ENCODE measurements at regions not wholly inside any gene's neighbourhood (a gene's known extent, or its start where the extent isn't known, plus 50 kb on each side); places are given as distances from the start of the nearest gene placed in this dataset.
"Not testable (repeated sequence)": the region's sequence is repeated elsewhere in the genome, so short reads cannot be mapped to it uniquely, and the experiment has no call there.

GRCh38 chr4:53877096-53877495, 187.3 kb downstream of the CHIC2 start:
- not testable (repeated sequence) for DNase-seq (ENCODE audit: low spot score)

GRCh38 chr4:53866055-53866454, 198.3 kb downstream of the CHIC2 start:
- no peak for DNase-seq (ENCODE audit: low spot score)

GRCh38 chr4:53865054-53865453, 199.4 kb downstream of the CHIC2 start:
- no peak for DNase-seq (ENCODE audit: low spot score)

GRCh38 chr4:53863736-53864365, 200.6 kb downstream of the CHIC2 start:
- peak; percentile 41 for DNase-seq (ENCODE audit: low spot score)

- peak; percentile 33 for DNase-seq (ENCODE audit: low spot score)
Observed at GRCh38 chr4:53863158-53863557, 201.2 kb downstream of the CHIC2 start.

- peak; percentile 59 for DNase-seq (ENCODE audit: low spot score)
Observed at GRCh38 chr4:53861856-53862610, 202.4 kb downstream of the CHIC2 start.

GRCh38 chr4:53859305-53859704, 205.1 kb downstream of the CHIC2 start:
- no peak for DNase-seq (ENCODE audit: low spot score)

- no peak for DNase-seq (ENCODE audit: low spot score)
Observed at GRCh38 chr4:53858744-53859143, 205.7 kb downstream of the CHIC2 start.

GRCh38 chr4:53855581-53856250, 208.7 kb downstream of the CHIC2 start:
- peak; percentile 62 for DNase-seq (ENCODE audit: low spot score)

- no peak for DNase-seq (ENCODE audit: low spot score)
Observed at GRCh38 chr4:53854991-53855568, 209.3 kb downstream of the CHIC2 start.

- DNase-seq (ENCODE audit: low spot score): peak; percentile 67
Observed at GRCh38 chr4:53852343-53852742, 212.1 kb downstream of the CHIC2 start.

GRCh38 chr4:53847965-53848364, 216.4 kb downstream of the CHIC2 start:
- peak; percentile 45 for DNase-seq (ENCODE audit: low spot score)

- DNase-seq (ENCODE audit: low spot score): no peak
Observed at GRCh38 chr4:53844551-53844950, 219.9 kb downstream of the CHIC2 start.

GRCh38 chr4:53844133-53844532, 220.3 kb downstream of the CHIC2 start:
- DNase-seq (ENCODE audit: low spot score): no peak

GRCh38 chr4:53841711-53842110, 222.7 kb downstream of the CHIC2 start:
- DNase-seq (ENCODE audit: low spot score): no peak

GRCh38 chr4:53840643-53841042, 223.8 kb downstream of the CHIC2 start:
- no peak for DNase-seq (ENCODE audit: low spot score)

- not testable (repeated sequence) for DNase-seq (ENCODE audit: low spot score)
Observed at GRCh38 chr4:53833302-53834003, 231.0 kb downstream of the CHIC2 start.

GRCh38 chr4:53832549-53832948, 231.9 kb downstream of the CHIC2 start:
- DNase-seq (ENCODE audit: low spot score): no peak

- DNase-seq (ENCODE audit: low spot score): no peak
Observed at GRCh38 chr4:53830511-53830910, 233.9 kb downstream of the CHIC2 start.

- DNase-seq (ENCODE audit: low spot score): peak; percentile 11
Observed at GRCh38 chr4:53821179-53821851, 230.0 kb upstream of the LNX1 start.

- peak; percentile 77 for DNase-seq (ENCODE audit: low spot score)
Observed at GRCh38 chr4:53818104-53818503, 226.8 kb upstream of the LNX1 start.

Measured in umbilical cord (tissue), 1 donor.